GM12878 (cell line): ENCODE measurements at regions not wholly inside any gene's neighbourhood (a gene's known extent, or its start where the extent isn't known, plus 50 kb on each side); places are given as distances from the start of the nearest gene placed in this dataset.

Source experiments
- BHLHE40 ChIP-seq, 2 experiments: fragments of 450-650 bp in 1 of 2; IDR thresholded peaks; 2 replicates each; pipeline ENCODE4 v1.6.1; 2011 to 2017; ENCODE audit warnings: low read depth in 2 of 2, borderline replicate concordance in 1 of 2, improper control_type of control experiment in 1 of 2, low read length in 1 of 2, mild to moderate bottlenecking in 1 of 2
- CBFB ChIP-seq: IDR thresholded peaks from 2 replicates; pipeline ENCODE4 v1.6.1; 2016; ENCODE audit warnings: antibody characterized with exemption, low read depth
- CTCF ChIP-seq, 3 experiments: IDR thresholded peaks in 2 of 3; conservative IDR thresholded peaks in 1 of 3; 2 replicates each; pipeline ENCODE4 v1.5.1; 2011; ENCODE audit warnings: low read depth in 3 of 3, low read length in 3 of 3, mild to moderate bottlenecking in 3 of 3, control low read depth in 2 of 3, moderate library complexity in 2 of 3, inconsistent platforms in 1 of 3, mixed read lengths in 1 of 3; ENCODE audit not compliant: control insufficient read depth in 2 of 3, insufficient read depth in 1 of 3; ENCODE audit errors: extremely low read depth in 1 of 3
- E2F8 ChIP-seq: fragments of 450-650 bp; IDR thresholded peaks from 2 replicates; pipeline ENCODE4 v1.6.1; 2018; ENCODE audit warnings: mild to moderate bottlenecking, low read depth, moderate library complexity; ENCODE audit not compliant: partially characterized antibody
- EGR1 ChIP-seq, 2 experiments: IDR thresholded peaks; 1 replicate in 1 of 2; 2 replicates in 1 of 2; pipeline ENCODE4 v1.6.1; 2011 to 2012; ENCODE audit warnings: low read depth in 2 of 2, low read length in 2 of 2, borderline replicate concordance in 1 of 2, mild to moderate bottlenecking in 1 of 2, moderate library complexity in 1 of 2
- EP300 ChIP-seq, 2 experiments: fragments of 150-350 bp in 1 of 2; IDR thresholded peaks; 2 replicates each; pipeline ENCODE4 v1.6.1; 2011 to 2012; ENCODE audit warnings: low read depth in 2 of 2, low read length in 2 of 2, borderline replicate concordance in 1 of 2, improper control_type of control experiment in 1 of 2, inconsistent platforms in 1 of 2; ENCODE audit not compliant: control insufficient read depth in 1 of 2
- ESRRA ChIP-seq: IDR thresholded peaks from 2 replicates; pipeline ENCODE4 v1.6.1; 2012; ENCODE audit warnings: mild to moderate bottlenecking, low read length, improper control_type of control experiment
- MYC ChIP-seq: IDR thresholded peaks from 2 replicates; pipeline ENCODE4 v1.6.1; 2011; ENCODE audit warnings: mild to moderate bottlenecking, low read length, moderate library complexity, inconsistent platforms; ENCODE audit not compliant: insufficient read depth, insufficient replicate concordance, insufficient read length, severe bottlenecking
- NR2C1 ChIP-seq: fragments of 450-650 bp; IDR thresholded peaks from 2 replicates; pipeline ENCODE4 v1.6.1; 2017; ENCODE audit warnings: antibody characterized with exemption, mild to moderate bottlenecking, moderate library complexity
- NRF1 ChIP-seq: conservative IDR thresholded peaks from 2 replicates; pipeline ENCODE4 v1.6.1; 2011; ENCODE audit warnings: mild to moderate bottlenecking, low read depth, low read length, improper control_type of control experiment
- POLR2A ChIP-seq: IDR thresholded peaks from 2 replicates; pipeline ENCODE4 v1.6.1; 2011; ENCODE audit warnings: low read depth, mild to moderate bottlenecking, low read length
- POU2F2 ChIP-seq: IDR thresholded peaks from 3 replicates; pipeline ENCODE4 v1.6.1; 2011; ENCODE audit warnings: low read depth, mild to moderate bottlenecking, low read length, borderline replicate concordance
- SP1 ChIP-seq: IDR thresholded peaks from one replicate; pipeline ENCODE4 v1.6.1; 2011; ENCODE audit warnings: low read depth, low read length
- SUZ12 ChIP-seq: fragments of 200-600 bp; sonication (generic); IDR thresholded peaks from one replicate; pipeline ENCODE4 v1.6.1; 2018; ENCODE audit warnings: antibody characterized with exemption, mild to moderate bottlenecking; ENCODE audit not compliant: unreplicated experiment

- TF ChIP-seq CTCF (IDR thresholded peaks at IDR 0.05 in 2 of 3, conservative IDR thresholded peaks at IDR 0.05 in 1 of 3; ENCODE audit: control insufficient read depth in 2 of 3, extremely low read depth in 1 of 3, insufficient read depth in 1 of 3, low read depth in 3 of 3, low read length in 3 of 3): no peak
- no peak for TF ChIP-seq POU2F2
- no peak for TF ChIP-seq MYC
- TF ChIP-seq ESRRA: no peak
- no peak for TF ChIP-seq NRF1
- TF ChIP-seq E2F8: no peak
- no peak for TF ChIP-seq CBFB
- TF ChIP-seq POLR2A: no peak
- TF ChIP-seq BHLHE40 (IDR thresholded peaks at IDR 0.05; ENCODE audit: borderline replicate concordance in 1 of 2, low read depth in 2 of 2, low read length in 1 of 2): no peak
- TF ChIP-seq EP300 (IDR thresholded peaks at IDR 0.05; ENCODE audit: borderline replicate concordance in 1 of 2, control insufficient read depth in 1 of 2, low read depth in 2 of 2, low read length in 2 of 2): no peak
- no peak for TF ChIP-seq EGR1 (IDR thresholded peaks at IDR 0.05; ENCODE audit: borderline replicate concordance in 1 of 2, low read depth in 2 of 2, low read length in 2 of 2)
- no peak for TF ChIP-seq SUZ12
- TF ChIP-seq SP1: no peak
- no peak for TF ChIP-seq NR2C1
Observed at GRCh38 chrX:39452401-39452800, 645.4 kb downstream of the BCOR start.
